ENCODE measurements at regions not wholly inside any gene's neighbourhood (a gene's known extent, or its start where the extent isn't known, plus 50 kb on each side); places are given as distances from the start of the nearest gene placed in this dataset.

GRCh38 chr14:101058571-101058970 is 155.0 kb upstream of the RTL1 start:
- ATAC-seq (no peak), DNase-seq (ENCODE audit: low spot score) (no peak)
- intact Hi-C loops (cut with DNase I): no loop called here

- ATAC-seq (no peak), DNase-seq (ENCODE audit: low spot score) (peak; percentile 23)
- intact Hi-C loops (cut with DNase I): loop anchor here (10.0 kb wide), 1 partner anchor 1315 kb away; no protein-coding TSS in a partner anchor
These were observed 156.7 kb upstream of the RTL1 start for GRCh38 chr14:101060171-101060601.

GRCh38 chr14:101061411-101062064 is 158.0 kb upstream of the RTL1 start:
- DNase-seq (ENCODE audit: low spot score) (peak; percentile 56), ATAC-seq (peak; percentile 63)
- intact Hi-C loops (cut with DNase I): loop anchor here (10.0 kb wide), 1 partner anchor 1317 kb away; no protein-coding TSS in a partner anchor

- intact Hi-C loops (cut with DNase I): loop anchor here (10.0 kb wide), 1 partner anchor 1317 kb away; no protein-coding TSS in a partner anchor
- DNase-seq (ENCODE audit: low spot score) (peak; percentile 80), ATAC-seq (peak; percentile 95)
These were observed 158.5 kb upstream of the RTL1 start for GRCh38 chr14:101062065-101062450.

- intact Hi-C loops (cut with DNase I): loop anchor here (10.0 kb wide), 1 partner anchor 1318 kb away; no protein-coding TSS in a partner anchor
- peak; percentile 58 for DNase-seq (ENCODE audit: low spot score)
- ATAC-seq: peak; percentile 8
These were observed 159.1 kb upstream of the RTL1 start for GRCh38 chr14:101062601-101063000.

- intact Hi-C loops (cut with DNase I): loop anchor here (10.0 kb wide), 1 partner anchor 1318 kb away; no protein-coding TSS in a partner anchor
- ATAC-seq (no peak), DNase-seq (ENCODE audit: low spot score) (peak; percentile 51)
These were observed 159.6 kb upstream of the RTL1 start for GRCh38 chr14:101063121-101063520.

GRCh38 chr14:101064121-101064661 is 160.7 kb upstream of the RTL1 start:
- ATAC-seq: no peak
- peak; percentile 34 for DNase-seq (ENCODE audit: low spot score)
- intact Hi-C loops (cut with DNase I): loop anchor here (10.0 kb wide), 1 partner anchor 1319 kb away; no protein-coding TSS in a partner anchor

- ATAC-seq (no peak), DNase-seq (ENCODE audit: low spot score) (peak; percentile 47)
- intact Hi-C loops (cut with DNase I): loop anchor here (10.0 kb wide), 1 partner anchor 1320 kb away; no protein-coding TSS in a partner anchor
These were observed 161.2 kb upstream of the RTL1 start for GRCh38 chr14:101064718-101065117.

GRCh38 chr14:101065246-101065645 is 161.7 kb upstream of the RTL1 start:
- ATAC-seq (no peak), DNase-seq (ENCODE audit: low spot score) (peak; percentile 38)
- intact Hi-C loops (cut with DNase I): loop anchor here (10.0 kb wide), 1 partner anchor 1320 kb away; no protein-coding TSS in a partner anchor

GRCh38 chr14:101065696-101066694 is 162.5 kb upstream of the RTL1 start:
- intact Hi-C loops (cut with DNase I): loop anchor here (10.0 kb wide), 1 partner anchor 1321 kb away; no protein-coding TSS in a partner anchor
- ATAC-seq (no peak), DNase-seq (ENCODE audit: low spot score) (peak; percentile 51)

GRCh38 chr14:101066826-101067510 is 163.4 kb upstream of the RTL1 start:
- intact Hi-C loops (cut with DNase I): loop anchor here (10.0 kb wide), 1 partner anchor 1322 kb away; no protein-coding TSS in a partner anchor
- ATAC-seq (no peak), DNase-seq (ENCODE audit: low spot score) (peak; percentile 54)

- no peak for ATAC-seq
- intact Hi-C loops (cut with DNase I): loop anchor here (10.0 kb wide), 1 partner anchor 1324 kb away; no protein-coding TSS in a partner anchor
- DNase-seq (ENCODE audit: low spot score): peak; percentile 49
These were observed 165.0 kb upstream of the RTL1 start for GRCh38 chr14:101068313-101069227.

- DNase-seq (ENCODE audit: low spot score): peak; percentile 33
- ATAC-seq: no peak
- intact Hi-C loops (cut with DNase I): loop anchor here (10.0 kb wide), 1 partner anchor 1324 kb away; no protein-coding TSS in a partner anchor
These were observed 165.7 kb upstream of the RTL1 start for GRCh38 chr14:101069228-101069549.

- DNase-seq (ENCODE audit: low spot score) (peak; percentile 47), ATAC-seq (no peak)
- intact Hi-C loops (cut with DNase I): loop anchor here (10.0 kb wide), 1 partner anchor 1325 kb away; no protein-coding TSS in a partner anchor
These were observed 166.3 kb upstream of the RTL1 start for GRCh38 chr14:101069666-101070362.

GRCh38 chr14:101070540-101071492 is 167.3 kb upstream of the RTL1 start:
- intact Hi-C loops (cut with DNase I): no loop called here
- ATAC-seq: no peak

GRCh38 chr14:101071493-101071906 is 168.0 kb upstream of the RTL1 start:
- DNase-seq (ENCODE audit: low spot score): peak; percentile 50
- intact Hi-C loops (cut with DNase I): no loop called here

More at GRCh38 chr14:101070540-101071492, 167.3 kb upstream of the RTL1 start:
- DNase-seq (ENCODE audit: low spot score): peak; percentile 49

More at GRCh38 chr14:101071493-101071906, 168.0 kb upstream of the RTL1 start:
- no peak for ATAC-seq
